SU-DHL-6 (cell line): ENCODE measurements at regions not wholly inside any gene's neighbourhood (a gene's known extent, or its start where the extent isn't known, plus 50 kb on each side); places are given as distances from the start of the nearest gene placed in this dataset.

Experiments
- CTCF ChIP-seq: fragments of 200-600 bp; sonication (generic); IDR thresholded peaks from one replicate; pipeline ENCODE4 v1.5.1; 2017; ENCODE audit warnings: antibody characterized with exemption, mild to moderate bottlenecking, low read length, moderate library complexity; ENCODE audit not compliant: insufficient read depth, poor library complexity, severe bottlenecking
- EZH2phosphoT487 ChIP-seq: fragments of 200-600 bp; sonication (generic), shearing (Covaris generic); conservative IDR thresholded peaks from 2 replicates; pipeline ENCODE4 v1.6.1; 2018; ENCODE audit warnings: mild to moderate bottlenecking, antibody characterized with exemption, low read length, moderate library complexity, mixed read lengths

- TF ChIP-seq CTCF, result no peak
- TF ChIP-seq EZH2phosphoT487, result no peak
Measured at GRCh38 chr11:15730263-15730994, 615.7 kb downstream of the INSC start.
